ENCODE measurements at regions not wholly inside any gene's neighbourhood (a gene's known extent, or its start where the extent isn't known, plus 50 kb on each side); places are given as distances from the start of the nearest gene placed in this dataset.

DNA sequence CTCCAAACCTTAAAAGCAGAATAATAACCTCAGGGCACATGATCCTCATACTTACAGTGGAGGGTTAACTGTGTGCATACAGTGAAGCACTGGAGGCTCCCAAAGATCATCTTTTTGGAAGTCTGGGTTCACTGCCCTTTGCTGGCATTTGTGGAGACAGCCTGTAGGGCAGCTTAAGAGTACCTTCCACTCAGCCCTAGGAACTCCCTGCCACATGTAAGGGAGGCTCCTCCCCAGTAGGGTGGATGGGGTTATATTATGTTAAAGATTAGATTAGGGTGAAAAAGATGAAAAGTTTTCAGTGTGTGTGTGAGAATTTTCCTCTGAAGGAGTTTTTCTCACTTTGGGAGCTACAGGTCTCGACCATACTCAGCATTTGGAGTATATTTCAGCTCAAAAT lies 388.4 kb downstream of the RAB28 start:
- H3K4me3 ChIP-seq (ENCODE audit: low read depth, low read length): no peak overlapping the region
- no peak for DNase-seq (ENCODE audit: low read depth)
- TF ChIP-seq, protein P1, sequence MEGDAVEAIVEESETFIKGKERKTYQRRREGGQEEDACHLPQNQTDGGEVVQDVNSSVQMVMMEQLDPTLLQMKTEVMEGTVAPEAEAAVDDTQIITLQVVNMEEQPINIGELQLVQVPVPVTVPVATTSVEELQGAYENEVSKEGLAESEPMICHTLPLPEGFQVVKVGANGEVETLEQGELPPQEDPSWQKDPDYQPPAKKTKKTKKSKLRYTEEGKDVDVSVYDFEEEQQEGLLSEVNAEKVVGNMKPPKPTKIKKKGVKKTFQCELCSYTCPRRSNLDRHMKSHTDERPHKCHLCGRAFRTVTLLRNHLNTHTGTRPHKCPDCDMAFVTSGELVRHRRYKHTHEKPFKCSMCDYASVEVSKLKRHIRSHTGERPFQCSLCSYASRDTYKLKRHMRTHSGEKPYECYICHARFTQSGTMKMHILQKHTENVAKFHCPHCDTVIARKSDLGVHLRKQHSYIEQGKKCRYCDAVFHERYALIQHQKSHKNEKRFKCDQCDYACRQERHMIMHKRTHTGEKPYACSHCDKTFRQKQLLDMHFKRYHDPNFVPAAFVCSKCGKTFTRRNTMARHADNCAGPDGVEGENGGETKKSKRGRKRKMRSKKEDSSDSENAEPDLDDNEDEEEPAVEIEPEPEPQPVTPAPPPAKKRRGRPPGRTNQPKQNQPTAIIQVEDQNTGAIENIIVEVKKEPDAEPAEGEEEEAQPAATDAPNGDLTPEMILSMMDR (IDR thresholded peaks at IDR 0.05; ENCODE audit: insufficient read depth, low read length): no peak

DNA sequence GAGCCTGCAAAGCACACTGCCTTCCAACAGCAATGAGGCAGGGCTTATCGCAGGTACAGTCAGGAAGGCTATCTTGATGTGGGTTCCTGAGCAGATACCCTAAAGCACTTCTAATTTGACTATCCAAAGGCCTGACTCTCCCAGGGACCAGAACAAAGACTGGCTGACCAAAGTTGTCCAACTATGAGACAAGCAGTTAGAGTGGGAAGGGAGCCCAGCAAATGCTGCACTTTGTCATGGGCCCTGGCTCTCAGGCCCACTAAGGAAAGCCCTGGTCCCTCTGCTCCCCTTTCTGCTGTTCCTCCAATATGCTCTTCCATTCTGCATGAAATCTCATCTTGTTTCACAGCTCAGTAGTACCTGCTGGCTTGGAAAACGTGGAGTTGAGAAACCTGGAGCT lies 391.0 kb downstream of the RAB28 start:
- DNase-seq (ENCODE audit: low read depth): no peak
- no peak overlapping the region for H3K4me3 ChIP-seq (ENCODE audit: low read depth, low read length)
- TF ChIP-seq, protein P1 (IDR thresholded peaks at IDR 0.05; ENCODE audit: insufficient read depth, low read length): no peak

DNA sequence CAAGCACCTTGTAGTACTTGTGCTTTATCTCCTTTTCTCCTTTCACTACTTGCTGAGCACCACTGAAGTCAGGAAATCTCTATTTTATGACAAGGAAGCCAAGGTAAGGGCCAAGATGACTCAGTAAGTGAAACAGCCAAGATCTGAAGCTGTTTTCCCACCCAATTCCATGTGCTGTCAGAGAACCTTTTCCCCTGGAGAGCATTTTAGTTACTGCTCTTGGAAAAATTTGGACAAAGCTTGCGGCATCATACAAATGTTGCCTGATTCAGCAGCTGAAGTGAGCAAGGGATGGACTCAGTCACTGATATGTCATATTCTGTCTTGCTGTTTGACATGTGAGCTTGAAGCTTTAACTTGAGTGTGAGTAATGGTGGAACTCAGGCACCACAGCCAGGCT lies 391.4 kb downstream of the RAB28 start:
- TF ChIP-seq, protein P1 (IDR thresholded peaks at IDR 0.05; ENCODE audit: insufficient read depth, low read length): no peak
- no peak overlapping the region for H3K4me3 ChIP-seq (ENCODE audit: low read depth, low read length)
- peak; percentile 49 for DNase-seq (ENCODE audit: low read depth)

DNA sequence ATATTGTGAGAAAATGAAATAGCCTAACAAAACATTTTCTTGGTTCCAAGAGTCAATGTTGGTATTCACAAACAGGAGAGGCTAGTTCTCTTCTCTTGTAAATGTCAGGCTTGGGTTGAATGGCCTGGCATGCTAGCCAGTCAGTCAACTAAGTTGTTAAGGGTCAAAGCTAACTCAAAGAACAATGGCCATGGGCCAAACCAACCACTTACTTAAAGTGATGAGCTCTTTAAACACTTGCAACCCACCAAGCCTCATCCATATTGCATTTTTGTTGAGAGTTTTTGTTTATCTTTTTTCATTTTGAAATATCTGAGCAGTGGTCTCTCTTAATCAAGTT lies 394.5 kb downstream of the RAB28 start:
- TF ChIP-seq, protein P1 (IDR thresholded peaks at IDR 0.05; ENCODE audit: insufficient read depth, low read length): no peak
- no peak overlapping the region for H3K4me3 ChIP-seq (ENCODE audit: low read depth, low read length)
- DNase-seq (ENCODE audit: low read depth): no peak

DNA sequence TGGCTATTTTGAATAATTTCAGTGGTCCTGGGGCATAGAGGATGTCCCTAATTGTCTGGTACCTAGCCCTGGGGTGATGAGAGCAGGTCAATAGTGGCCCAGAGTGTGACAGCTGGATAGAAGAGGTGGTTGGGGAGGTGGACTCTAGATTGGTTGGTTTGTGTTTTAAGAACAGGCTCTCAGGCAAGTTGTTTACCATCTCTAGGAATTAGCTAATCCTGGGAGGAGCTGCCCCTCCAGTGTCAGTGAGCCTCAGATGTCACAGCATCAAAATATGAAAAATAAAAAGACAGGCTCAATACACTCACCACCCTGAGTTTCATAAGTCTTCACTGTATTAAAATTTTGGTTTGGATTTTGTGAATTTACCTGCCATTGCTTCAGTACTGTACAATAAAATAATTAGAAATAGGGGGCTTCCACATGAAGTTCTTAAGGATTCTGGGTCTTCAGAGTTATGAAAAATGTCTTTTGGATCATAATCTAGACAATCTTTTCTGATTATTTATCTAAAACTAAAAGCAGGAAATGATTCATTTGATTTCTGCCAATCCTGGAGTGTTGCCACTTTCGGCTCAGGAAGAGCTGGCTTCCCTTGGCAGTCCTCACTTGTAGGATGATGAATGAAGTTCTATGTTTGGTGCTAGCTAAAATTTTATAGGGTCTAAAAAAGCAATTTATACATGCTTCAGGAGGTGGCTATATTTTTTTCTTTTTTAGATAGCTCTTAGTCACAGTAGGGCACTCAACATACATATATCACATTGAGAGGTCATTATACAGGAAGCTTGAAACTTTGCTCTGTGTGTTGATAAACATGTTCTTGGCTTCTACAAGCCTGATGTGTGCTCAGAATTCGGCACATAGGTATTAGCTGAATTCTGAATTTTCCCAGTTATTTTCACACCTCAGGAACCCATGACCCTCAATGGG lies 395.1 kb downstream of the RAB28 start:
- DNase-seq (ENCODE audit: low read depth): peak; percentile 27
- no peak overlapping the region for H3K4me3 ChIP-seq (ENCODE audit: low read depth, low read length)
- TF ChIP-seq, protein P1 (IDR thresholded peaks at IDR 0.05; ENCODE audit: insufficient read depth, low read length): no peak

DNA sequence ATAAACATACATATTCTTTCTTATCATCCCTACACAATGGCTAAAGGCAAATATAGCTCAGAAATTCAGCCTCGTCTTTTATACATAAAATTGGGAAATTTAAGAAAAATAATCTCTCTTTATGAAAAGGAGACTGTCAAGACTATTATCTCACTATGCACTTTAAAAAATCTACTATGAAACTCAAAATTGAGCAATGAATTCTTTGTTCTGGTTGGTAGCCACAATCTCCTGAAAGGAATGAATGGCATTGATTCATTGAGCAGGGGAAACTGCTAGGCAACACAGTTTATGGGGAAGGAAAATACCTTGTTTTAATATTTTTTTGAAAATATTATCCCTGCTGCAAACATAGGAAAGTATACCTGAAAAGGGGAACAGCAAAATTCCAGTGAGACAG lies 397.1 kb downstream of the RAB28 start:
- TF ChIP-seq, protein P1 (IDR thresholded peaks at IDR 0.05; ENCODE audit: insufficient read depth, low read length): no peak
- no peak for DNase-seq (ENCODE audit: low read depth)
- H3K4me3 ChIP-seq (ENCODE audit: low read depth, low read length): no peak overlapping the region
